ENCODE measurements at regions not wholly inside any gene's neighbourhood (a gene's known extent, or its start where the extent isn't known, plus 50 kb on each side); places are given as distances from the start of the nearest gene placed in this dataset.

- no peak overlapping the region for H3K4me3 ChIP-seq (ENCODE audit: low read length)
Observed at GRCh38 chr12:98262902-98263301, 252.5 kb upstream of the TMPO start.

GRCh38 chr12:98274430-98275130 lies 240.8 kb upstream of the TMPO start:
- H3K27me3 ChIP-seq (ENCODE audit: low read depth, low read length) = peaks cover 58% of the 10 kb centered on the region
- no peak overlapping the region for H3K9ac ChIP-seq (ENCODE audit: low read length)
- H3K79me2 ChIP-seq (ENCODE audit: low read length) = no peaks in the 10 kb centered on the region
- H4K20me1 ChIP-seq (ENCODE audit: insufficient read depth, low read length) = peaks cover 16% of the 10 kb centered on the region
- peaks cover 16% of the 10 kb centered on the region for H3K4me1 ChIP-seq (ENCODE audit: low read length)
- peak overlapping the region; percentile 67 for H3K4me2 ChIP-seq (ENCODE audit: low read length)
- no peaks in the 10 kb centered on the region for H3K9me3 ChIP-seq (ENCODE audit: insufficient read depth, low read length)
- peak overlapping the region; percentile 23; the same call in 1 of the 2 replicates for H3K4me3 ChIP-seq (ENCODE audit: low read length)
- H2AFZ ChIP-seq (ENCODE audit: low read depth, low read length) = no peak overlapping the region
- TF ChIP-seq CTCF (IDR thresholded peaks at IDR 0.05; ENCODE audit: low read depth, low read length) (no peak), EZH2phosphoT487 (IDR thresholded peaks at IDR 0.05; ENCODE audit: low read depth) (peak; percentile 86)
- H3K36me3 ChIP-seq (replicated peaks; ENCODE audit: low read depth, low read length) = no peaks in the 10 kb centered on the region
- H3K27ac ChIP-seq (ENCODE audit: low read length) = no peak overlapping the region

More at GRCh38 chr12:98262902-98263301, 252.5 kb upstream of the TMPO start:
- H3K9ac ChIP-seq (ENCODE audit: low read length) = no peak overlapping the region
- no peak overlapping the region for H2AFZ ChIP-seq (ENCODE audit: low read depth, low read length)
- no peaks in the 10 kb centered on the region for H3K36me3 ChIP-seq (replicated peaks; ENCODE audit: low read depth, low read length)
- H3K27ac ChIP-seq (ENCODE audit: low read length) = no peak overlapping the region
- 0 out of 2 replicates have a peak, but pooled peaks cover 4% of the 10 kb centered on the region for H3K9me3 ChIP-seq (ENCODE audit: insufficient read depth, low read length)
- TF ChIP-seq EZH2phosphoT487 (IDR thresholded peaks at IDR 0.05; ENCODE audit: low read depth) = no peak
- TF ChIP-seq CTCF (IDR thresholded peaks at IDR 0.05; ENCODE audit: low read depth, low read length) = no peak
- H4K20me1 ChIP-seq (ENCODE audit: insufficient read depth, low read length) = peaks cover 3% of the 10 kb centered on the region; the same call in 1 of the 2 replicates
- peaks cover 11% of the 10 kb centered on the region for H3K4me1 ChIP-seq (ENCODE audit: low read length)
- no peaks in the 10 kb centered on the region for H3K79me2 ChIP-seq (ENCODE audit: low read length)
- H3K27me3 ChIP-seq (ENCODE audit: low read depth, low read length) = peaks cover 82% of the 10 kb centered on the region
- H3K4me2 ChIP-seq (ENCODE audit: low read length) = no peak overlapping the region

- no peaks in the 10 kb centered on the region for H3K9me3 ChIP-seq (ENCODE audit: insufficient read depth, low read length)
- H3K27me3 ChIP-seq (ENCODE audit: low read depth, low read length) = peaks cover 58% of the 10 kb centered on the region
- H3K4me3 ChIP-seq (ENCODE audit: low read length) = peak overlapping the region; percentile 23
- H3K4me1 ChIP-seq (ENCODE audit: low read length) = peaks cover 16% of the 10 kb centered on the region
- TF ChIP-seq CTCF (IDR thresholded peaks at IDR 0.05; ENCODE audit: low read depth, low read length) (no peak), EZH2phosphoT487 (IDR thresholded peaks at IDR 0.05; ENCODE audit: low read depth) (no peak)
- H3K9ac ChIP-seq (ENCODE audit: low read length) = no peak overlapping the region
- no peak overlapping the region for H2AFZ ChIP-seq (ENCODE audit: low read depth, low read length)
- H4K20me1 ChIP-seq (ENCODE audit: insufficient read depth, low read length) = peaks cover 16% of the 10 kb centered on the region
- H3K27ac ChIP-seq (ENCODE audit: low read length) = no peak overlapping the region
- H3K4me2 ChIP-seq (ENCODE audit: low read length) = peak overlapping the region; percentile 67
- no peaks in the 10 kb centered on the region for H3K36me3 ChIP-seq (replicated peaks; ENCODE audit: low read depth, low read length)
- H3K79me2 ChIP-seq (ENCODE audit: low read length) = no peaks in the 10 kb centered on the region
Observed at GRCh38 chr12:98275131-98275475, 240.3 kb upstream of the TMPO start.

GRCh38 chr12:98280152-98280551 lies 235.2 kb upstream of the TMPO start:
- Histone ChIP-seq H3K36me3 (replicated peaks; ENCODE audit: low read depth, low read length) (no peaks in the 10 kb centered on the region), H3K9ac (ENCODE audit: low read length) (no peak overlapping the region), H2AFZ (ENCODE audit: low read depth, low read length) (no peak overlapping the region), H3K4me2 (ENCODE audit: low read length) (no peak overlapping the region), H3K4me3 (ENCODE audit: low read length) (no peak overlapping the region), H3K4me1 (ENCODE audit: low read length) (peaks cover 6% of the 10 kb centered on the region), H3K27ac (ENCODE audit: low read length) (no peak overlapping the region), H3K27me3 (ENCODE audit: low read depth, low read length) (peaks cover 58% of the 10 kb centered on the region), H4K20me1 (ENCODE audit: insufficient read depth, low read length) (peaks cover 6% of the 10 kb centered on the region), H3K79me2 (ENCODE audit: low read length) (no peaks in the 10 kb centered on the region), H3K9me3 (ENCODE audit: insufficient read depth, low read length) (no peaks in the 10 kb centered on the region)
- TF ChIP-seq CTCF (IDR thresholded peaks at IDR 0.05; ENCODE audit: low read depth, low read length) (no peak), EZH2phosphoT487 (IDR thresholded peaks at IDR 0.05; ENCODE audit: low read depth) (no peak)

Data from OCI-LY3 (cell line).